Hematopoietic multipotent progenitor cell treated with erythropoietin and hydrocortisone succinate and interleukin-3 and kit ligand, for 8 days (in vitro differentiated cells): ENCODE measurements at regions not wholly inside any gene's neighbourhood (a gene's known extent, or its start where the extent isn't known, plus 50 kb on each side); places are given as distances from the start of the nearest gene placed in this dataset.
"Not testable (repeated sequence)": the region's sequence is repeated elsewhere in the genome, so short reads cannot be mapped to it uniquely, and the experiment has no call there.

Source experiments
- DNase-seq: peaks from one replicate; pipeline ENCODE4 v3.0.0-alpha.2; 2015

GRCh38 chrX:7637066-7637465 is 205.9 kb upstream of the VCX start:
- no peak for DNase-seq

GRCh38 chrX:7635604-7636003 is 207.4 kb upstream of the VCX start:
- no peak for DNase-seq

- no peak for DNase-seq
These were observed 222.4 kb upstream of the VCX start for GRCh38 chrX:7620560-7620959.

- DNase-seq = no peak
These were observed 225.0 kb upstream of the VCX start for GRCh38 chrX:7617994-7618393.

GRCh38 chrX:7614616-7615015 is 228.4 kb upstream of the VCX start:
- DNase-seq = no peak

- DNase-seq = not testable (repeated sequence)
These were observed 234.3 kb upstream of the VCX start for GRCh38 chrX:7608625-7609024.

GRCh38 chrX:7606039-7606652 is 236.8 kb upstream of the VCX start:
- no peak for DNase-seq

GRCh38 chrX:7603387-7603786 is 239.6 kb upstream of the VCX start:
- no peak for DNase-seq

- DNase-seq = no peak
These were observed 246.1 kb upstream of the VCX start for GRCh38 chrX:7596822-7597221.

GRCh38 chrX:7593370-7593769 is 249.6 kb upstream of the VCX start:
- not testable (repeated sequence) for DNase-seq

GRCh38 chrX:7586126-7586525 is 256.8 kb upstream of the VCX start:
- DNase-seq = no peak

- no peak for DNase-seq
These were observed 260.8 kb upstream of the VCX start for GRCh38 chrX:7582191-7582590.

- DNase-seq = no peak
These were observed 262.8 kb upstream of the VCX start for GRCh38 chrX:7580127-7580526.

GRCh38 chrX:7574325-7574724 is 268.6 kb upstream of the VCX start:
- no peak for DNase-seq

- DNase-seq = no peak
These were observed 272.4 kb upstream of the VCX start for GRCh38 chrX:7570432-7571029.

- no peak for DNase-seq
These were observed 274.4 kb upstream of the VCX start for GRCh38 chrX:7568597-7568996.

- DNase-seq = no peak
These were observed 274.8 kb upstream of the VCX start for GRCh38 chrX:7568130-7568529.

- no peak for DNase-seq
These were observed 290.2 kb upstream of the VCX start for GRCh38 chrX:7552760-7553159.

- DNase-seq = no peak
These were observed 296.4 kb upstream of the VCX start for GRCh38 chrX:7546551-7547080.

GRCh38 chrX:7545564-7545963 is 297.4 kb upstream of the VCX start:
- DNase-seq = no peak

GRCh38 chrX:7542587-7543380 is 300.2 kb upstream of the VCX start:
- no peak for DNase-seq

GRCh38 chrX:7522860-7523259 is 320.1 kb upstream of the VCX start:
- no peak for DNase-seq

GRCh38 chrX:7515681-7516413 is 327.1 kb upstream of the VCX start:
- DNase-seq = no peak
